ENCODE measurements at regions not wholly inside any gene's neighbourhood (a gene's known extent, or its start where the extent isn't known, plus 50 kb on each side); places are given as distances from the start of the nearest gene placed in this dataset.
"Not testable (repeated sequence)": the region's sequence is repeated elsewhere in the genome, so short reads cannot be mapped to it uniquely, and the experiment has no call there.

GRCh38 chr7:16318989-16319915 is 102.1 kb downstream of the CRPPA start:
- DNase-seq: no peak

GRCh38 chr7:16318463-16318862 is 102.9 kb downstream of the CRPPA start:
- no peak for DNase-seq

GRCh38 chr7:16317406-16317805 is 103.9 kb downstream of the CRPPA start:
- no peak for DNase-seq

- DNase-seq: no peak
Measured at GRCh38 chr7:16315280-16315679, 106.1 kb downstream of the CRPPA start.

GRCh38 chr7:16309129-16309528 is 112.2 kb downstream of the CRPPA start:
- no peak for DNase-seq

- no peak for DNase-seq
Measured at GRCh38 chr7:16301291-16301690, 120.0 kb downstream of the CRPPA start.

GRCh38 chr7:16300361-16300895 is 120.9 kb downstream of the CRPPA start:
- DNase-seq: peak; percentile 9

GRCh38 chr7:16299853-16300252 is 121.5 kb downstream of the CRPPA start:
- no peak for DNase-seq

GRCh38 chr7:16298221-16298620 is 123.1 kb downstream of the CRPPA start:
- no peak for DNase-seq

GRCh38 chr7:16295558-16295957 is 125.8 kb downstream of the CRPPA start:
- no peak for DNase-seq

- DNase-seq: no peak
Measured at GRCh38 chr7:16293669-16294425, 127.5 kb downstream of the CRPPA start.

- DNase-seq: no peak
Measured at GRCh38 chr7:16284581-16284980, 136.8 kb downstream of the CRPPA start.

- no peak for DNase-seq
Measured at GRCh38 chr7:16278167-16278787, 143.1 kb downstream of the CRPPA start.

GRCh38 chr7:16271990-16272665 is 149.2 kb downstream of the CRPPA start:
- DNase-seq: no peak

GRCh38 chr7:16271355-16271915 is 149.9 kb downstream of the CRPPA start:
- DNase-seq: no peak

- no peak for DNase-seq
Measured at GRCh38 chr7:16270844-16271243, 150.5 kb downstream of the CRPPA start.

- peak; percentile 72 for DNase-seq
Measured at GRCh38 chr7:16268821-16269768, 152.2 kb downstream of the CRPPA start.

- no peak for DNase-seq
Measured at GRCh38 chr7:16267953-16268820, 153.2 kb downstream of the CRPPA start.

GRCh38 chr7:16266877-16267276 is 154.5 kb downstream of the CRPPA start:
- DNase-seq: no peak

- not testable (repeated sequence) for DNase-seq
Measured at GRCh38 chr7:16266470-16266869, 154.9 kb downstream of the CRPPA start.

All from GDM1 (cell line).